HepG2 (cell line): ENCODE measurements at regions not wholly inside any gene's neighbourhood (a gene's known extent, or its start where the extent isn't known, plus 50 kb on each side); places are given as distances from the start of the nearest gene placed in this dataset.

Experiments
- AHDC1 ChIP-seq: sonication (generic); formaldehyde crosslinking; IDR thresholded peaks from 2 replicates; pipeline ENCODE4 v1.5.1; 2020; ENCODE audit warnings: mild to moderate bottlenecking, missing genetic modification reagents, borderline replicate concordance
- ARID5B ChIP-seq: IDR thresholded peaks from 2 replicates; pipeline ENCODE4 v1.4.0; 2020; ENCODE audit warnings: mild to moderate bottlenecking, missing genetic modification reagents
- ERF ChIP-seq: IDR thresholded peaks from 2 replicates; pipeline ENCODE4 v1.6.1; 2018; ENCODE audit warnings: missing biosample characterization, missing genetic modification reagents
- FOSL1 ChIP-seq: sonication (generic); formaldehyde crosslinking; IDR thresholded peaks from 2 replicates; pipeline ENCODE4 v1.9.0; 2021; ENCODE audit warnings: missing genetic modification reagents, borderline replicate concordance
- FOSL2 ChIP-seq: sonication (generic); formaldehyde crosslinking; IDR thresholded peaks from 2 replicates; pipeline ENCODE4 v1.4.0; 2020; ENCODE audit warnings: missing genetic modification reagents
- HMG20A ChIP-seq: IDR thresholded peaks from 2 replicates; pipeline ENCODE4 v1.6.1; 2016; ENCODE audit warnings: borderline replicate concordance
- HNF1B ChIP-seq: sonication (generic); formaldehyde crosslinking; IDR thresholded peaks from 2 replicates; pipeline ENCODE4 v1.5.1; 2020; ENCODE audit warnings: mild to moderate bottlenecking, moderate library complexity, missing genetic modification reagents
- JUND ChIP-seq: sonication (generic); formaldehyde crosslinking; IDR thresholded peaks from 2 replicates; pipeline ENCODE4 v1.8.0; 2022; ENCODE audit warnings: mild to moderate bottlenecking, missing genetic modification reagents
- MAFF ChIP-seq: IDR thresholded peaks from 2 replicates; pipeline ENCODE4 v1.6.1; 2011; ENCODE audit warnings: low read depth, low read length, improper control_type of control experiment
- MAFK ChIP-seq, 2 experiments: IDR thresholded peaks in 1 of 2; conservative IDR thresholded peaks in 1 of 2; 2 replicates each; pipeline ENCODE4 v1.6.1; 2011; ENCODE audit warnings: improper control_type of control experiment in 2 of 2, low read length in 2 of 2
- NR2C2 ChIP-seq: sonication (generic); formaldehyde crosslinking; IDR thresholded peaks from 2 replicates; pipeline ENCODE4 v1.4.0; 2020; ENCODE audit warnings: missing genetic modification reagents, mild to moderate bottlenecking, moderate library complexity, borderline replicate concordance
- RFX5 ChIP-seq: IDR thresholded peaks from 2 replicates; pipeline ENCODE4 v1.6.1; 2011; ENCODE audit warnings: low read depth, low read length, improper control_type of control experiment
- SAP130 ChIP-seq: IDR thresholded peaks from 2 replicates; pipeline ENCODE4 v1.6.1; 2016; ENCODE audit warnings: low read depth
- SMAD3 ChIP-seq: sonication (generic); formaldehyde crosslinking; IDR thresholded peaks from 2 replicates; pipeline ENCODE4 v1.4.0; 2020; ENCODE audit warnings: missing genetic modification reagents
- THAP8 ChIP-seq: sonication (generic); formaldehyde crosslinking; IDR thresholded peaks from 2 replicates; pipeline ENCODE4 v1.5.1; 2020; ENCODE audit warnings: missing genetic modification reagents, mild to moderate bottlenecking, borderline replicate concordance
- ZNF431 ChIP-seq: sonication (generic); formaldehyde crosslinking; IDR thresholded peaks from 2 replicates; pipeline ENCODE4 v1.9.0; 2022; ENCODE audit warnings: missing genetic modification reagents, low read depth, mild to moderate bottlenecking, borderline replicate concordance
- ZNF570 ChIP-seq: sonication (generic); formaldehyde crosslinking; IDR thresholded peaks from 2 replicates; pipeline ENCODE4 v1.4.0; 2020; ENCODE audit warnings: mild to moderate bottlenecking, missing genetic modification reagents, borderline replicate concordance
- ZNF629 ChIP-seq: sonication (generic); formaldehyde crosslinking; conservative IDR thresholded peaks from 2 replicates; pipeline ENCODE4 v1.5.0; 2020; ENCODE audit warnings: missing genetic modification reagents

GRCh38 chr16:25633549-25633948 is 58.2 kb upstream of the HS3ST4 start (continued):
- peak; percentile 88 for TF ChIP-seq JUND (CRISPR knock-in tag)
- 0 out of 2 replicates have a peak, but pooled peaks have one; percentile 44 for TF ChIP-seq SMAD3 (CRISPR knock-in tag)
- peak; percentile 100 for TF ChIP-seq FOSL2 (CRISPR knock-in tag)
- peak; percentile 26; the same call in 1 of the 2 replicates for TF ChIP-seq HMG20A (CRISPR knock-in tag)
- 0 out of 2 replicates have a peak, but pooled peaks have one; percentile 28 for TF ChIP-seq NR2C2 (CRISPR knock-in tag)
- peak; percentile 48; the same call in 1 of the 2 replicates for TF ChIP-seq RFX5
- no peak for TF ChIP-seq THAP8 (CRISPR knock-in tag)
- TF ChIP-seq MAFK (conservative IDR thresholded peaks at IDR 0.05 in 1 of 2, IDR thresholded peaks at IDR 0.05 in 1 of 2; ENCODE audit: low read length in 2 of 2), result peak; percentile 97 to 98
- no peak for TF ChIP-seq ERF (CRISPR knock-in tag)
- peak; percentile 58 for TF ChIP-seq SAP130 (CRISPR knock-in tag)
- TF ChIP-seq FOSL1, result peak; percentile 89
- TF ChIP-seq ZNF629 (CRISPR knock-in tag), result peak; percentile 44; the same call in 1 of the 2 replicates
- peak; percentile 98 for TF ChIP-seq MAFF
- TF ChIP-seq ZNF570, result no peak
- TF ChIP-seq HNF1B (CRISPR knock-in tag), result 0 out of 2 replicates have a peak, but pooled peaks have one; percentile 22
- TF ChIP-seq ZNF431 (CRISPR knock-in tag), result 0 out of 2 replicates have a peak, but pooled peaks have one; percentile 34
- peak; percentile 44; the same call in 1 of the 2 replicates for TF ChIP-seq ARID5B
- TF ChIP-seq AHDC1, result 0 out of 2 replicates have a peak, but pooled peaks have one; percentile 21
- TF ChIP-seq, all 625 proteins: peak for 40
